GM12891 (cell line): ENCODE measurements at regions not wholly inside any gene's neighbourhood (a gene's known extent, or its start where the extent isn't known, plus 50 kb on each side); places are given as distances from the start of the nearest gene placed in this dataset.

Experiments
- DNase-seq: peaks from one replicate; pipeline ENCODE4 v3.0.0; 2011; ENCODE audit warnings: low spot score; ENCODE audit not compliant: insufficient read length
- FAIRE-seq: peaks from 2 replicates; lab custom pipeline; 2011; peaks lifted over from hg19 to GRCh38; lab: Jason Lieb, UNC
- PAX5 ChIP-seq: IDR thresholded peaks from 2 replicates; pipeline ENCODE4 v1.6.1; 2011; ENCODE audit warnings: low read length, moderate library complexity, mild to moderate bottlenecking; ENCODE audit not compliant: insufficient read depth, severe bottlenecking
- POLR2A ChIP-seq: IDR thresholded peaks from 2 replicates; pipeline ENCODE4 v1.6.1; 2011; ENCODE audit warnings: low read depth, low read length, control low read depth
- POLR2AphosphoS5 ChIP-seq: IDR thresholded peaks from 2 replicates; pipeline ENCODE4 v1.6.1; 2011; ENCODE audit warnings: low read depth, low read length, control low read depth
- POU2F2 ChIP-seq: IDR thresholded peaks from 2 replicates; pipeline ENCODE4 v1.6.1; 2011; ENCODE audit warnings: low read depth, mild to moderate bottlenecking, control low read depth, low read length, moderate library complexity
- SPI1 ChIP-seq: IDR thresholded peaks from 2 replicates; pipeline ENCODE4 v1.6.1; 2011; ENCODE audit warnings: low read depth, low read length, control low read depth
- TAF1 ChIP-seq: IDR thresholded peaks from 2 replicates; pipeline ENCODE4 v1.6.1; 2011; ENCODE audit warnings: low read depth, low read length, control low read depth

DNA sequence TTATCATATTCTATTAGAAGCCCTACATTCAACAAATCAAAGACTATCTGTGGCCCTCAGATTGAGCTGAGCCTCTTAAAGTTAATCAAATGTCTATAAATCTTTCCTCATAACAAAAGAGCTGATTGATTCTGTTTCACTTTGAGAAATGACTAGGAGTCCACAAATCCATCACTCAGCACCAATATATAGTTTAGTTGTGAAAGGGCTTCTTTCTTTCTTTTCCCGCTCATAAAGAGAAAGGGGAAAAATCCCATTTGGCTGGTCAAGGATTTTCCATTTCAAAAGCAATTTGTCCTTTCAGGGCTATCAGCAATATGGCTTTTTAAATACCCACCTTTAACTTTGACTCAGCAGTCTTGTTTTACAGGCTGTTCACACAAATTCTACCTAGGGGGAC is 408.5 kb upstream of the PCDH20 start:
- DNase-seq: no peak
- TF ChIP-seq POLR2A (no peak), PAX5 (no peak), TAF1 (no peak), POLR2AphosphoS5 (no peak), SPI1 (no peak), POU2F2 (no peak)
- no peak for FAIRE-seq

- FAIRE-seq: no peak
- no peak for DNase-seq
- no peak for TF ChIP-seq POLR2AphosphoS5
- TF ChIP-seq SPI1: no peak
- no peak for TF ChIP-seq PAX5
- TF ChIP-seq POLR2A: no peak
- TF ChIP-seq POU2F2: no peak
- no peak for TF ChIP-seq TAF1
Measured at GRCh38 chr13:61812286-61812685, 396.6 kb upstream of the PCDH20 start.

GRCh38 chr13:61810065-61810464 is 394.4 kb upstream of the PCDH20 start:
- DNase-seq (no peak), FAIRE-seq (no peak)
- TF ChIP-seq POLR2A: no peak

- DNase-seq: no peak
- TF ChIP-seq TAF1 (no peak), POLR2AphosphoS5 (no peak), POLR2A (no peak), SPI1 (no peak), PAX5 (no peak), POU2F2 (no peak)
- FAIRE-seq: no peak
Measured at GRCh38 chr13:61797397-61797796, 381.7 kb upstream of the PCDH20 start.

DNA sequence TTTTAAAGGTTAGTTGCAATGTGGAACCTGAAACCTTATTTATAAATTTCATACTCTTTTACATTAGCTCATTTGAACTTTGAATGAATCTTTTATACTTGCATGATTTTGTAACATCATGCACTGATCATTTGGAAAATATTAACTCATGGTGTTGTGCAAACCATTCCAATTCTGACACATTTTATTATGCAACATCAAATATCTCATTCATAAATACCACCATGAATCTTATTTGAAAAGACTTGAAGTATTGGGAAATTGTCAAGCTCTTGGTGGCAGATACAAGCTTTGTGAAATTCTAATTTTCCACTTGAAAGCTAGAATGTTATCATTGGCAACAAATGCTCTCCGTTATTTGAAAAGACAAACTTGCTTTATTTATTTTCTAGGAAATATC is 379.9 kb upstream of the PCDH20 start:
- no peak for TF ChIP-seq SPI1
- TF ChIP-seq PAX5: no peak
- TF ChIP-seq TAF1: no peak
- no peak for TF ChIP-seq POLR2AphosphoS5
- no peak for FAIRE-seq
- no peak for DNase-seq

DNA sequence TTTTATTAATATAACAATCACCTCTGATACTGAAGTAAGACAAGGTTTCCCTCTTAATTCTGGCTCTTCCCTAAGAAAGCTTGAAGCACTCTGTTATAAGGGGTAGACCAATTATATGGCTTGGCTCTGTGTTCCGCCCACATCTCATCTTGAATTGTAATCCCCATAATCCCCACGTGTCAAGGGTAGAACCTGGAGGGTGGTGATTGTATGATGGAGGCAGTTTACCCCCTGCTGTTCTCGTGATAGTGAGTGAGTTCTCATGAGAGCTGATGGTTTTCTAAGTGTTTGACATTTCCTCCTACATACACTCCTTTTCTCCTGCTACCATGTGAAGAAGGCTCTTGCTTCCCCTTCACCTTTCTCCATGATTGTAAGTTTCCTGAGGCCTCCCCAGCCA is 363.8 kb upstream of the PCDH20 start:
- FAIRE-seq (no peak), DNase-seq (no peak)
- TF ChIP-seq POU2F2 (no peak), POLR2AphosphoS5 (no peak), PAX5 (no peak), SPI1 (no peak), TAF1 (no peak)

GRCh38 chr13:61778531-61778930 is 362.9 kb upstream of the PCDH20 start:
- FAIRE-seq (no peak), DNase-seq (no peak)

DNA sequence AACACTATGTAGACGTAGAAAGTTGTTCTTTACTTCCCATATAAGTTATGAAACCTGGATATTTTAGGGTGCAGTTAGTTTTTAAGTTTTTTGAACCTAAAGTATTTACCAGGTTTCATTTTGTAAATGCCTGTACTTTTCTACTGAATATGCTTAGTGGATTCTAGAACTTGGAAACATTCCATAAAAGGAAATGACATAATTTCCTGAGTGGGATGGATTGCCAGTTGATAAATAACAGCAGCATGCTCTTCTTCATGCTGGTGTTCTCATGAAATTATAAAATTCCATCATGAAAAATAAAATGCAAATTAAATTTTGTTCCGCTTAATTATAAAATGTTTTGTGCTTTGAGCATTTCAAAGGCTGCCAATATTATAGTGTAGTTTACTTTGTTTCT is 362.2 kb upstream of the PCDH20 start:
- DNase-seq: no peak
- FAIRE-seq: no peak
- TF ChIP-seq POLR2A: no peak
- no peak for TF ChIP-seq SPI1
- TF ChIP-seq POLR2AphosphoS5: no peak
- no peak for TF ChIP-seq POU2F2
- no peak for TF ChIP-seq TAF1
- TF ChIP-seq PAX5: no peak

More at GRCh38 chr13:61778531-61778930, 362.9 kb upstream of the PCDH20 start:
- TF ChIP-seq POU2F2 (no peak), POLR2A (no peak), TAF1 (no peak), PAX5 (no peak), SPI1 (no peak), POLR2AphosphoS5 (no peak)

- FAIRE-seq: no peak
- TF ChIP-seq POLR2A (no peak), POU2F2 (no peak), SPI1 (no peak)
- no peak for DNase-seq
Measured at GRCh38 chr13:61777271-61777670, 361.6 kb upstream of the PCDH20 start.

GRCh38 chr13:61774903-61775302 is 359.3 kb upstream of the PCDH20 start:
- TF ChIP-seq POLR2AphosphoS5: no peak
- TF ChIP-seq SPI1: no peak
- no peak for TF ChIP-seq POLR2A
- no peak for TF ChIP-seq PAX5
- TF ChIP-seq TAF1: no peak
- TF ChIP-seq POU2F2: no peak
- DNase-seq (no peak), FAIRE-seq (no peak)

GRCh38 chr13:61770681-61771080 is 355.0 kb upstream of the PCDH20 start:
- DNase-seq (no peak), FAIRE-seq (no peak)
- no peak for TF ChIP-seq POU2F2
- TF ChIP-seq POLR2AphosphoS5: no peak
- no peak for TF ChIP-seq SPI1
- TF ChIP-seq POLR2A: no peak
- TF ChIP-seq TAF1: no peak
- no peak for TF ChIP-seq PAX5
